Brain microvascular endothelial cell (primary cell): ENCODE measurements at regions not wholly inside any gene's neighbourhood (a gene's known extent, or its start where the extent isn't known, plus 50 kb on each side); places are given as distances from the start of the nearest gene placed in this dataset.

Experiments used
- DNase-seq: peaks from one replicate; pipeline ENCODE4 v3.0.0-alpha.2; 2020
- H3K27ac ChIP-seq: fragments of 250-450 bp; sonication (Bioruptor Pico); 2 replicates; pipeline ENCODE4 v1.5.1; 2020; ENCODE audit warnings: mild to moderate bottlenecking, moderate library complexity
- H3K27me3 ChIP-seq: fragments of 250-450 bp; sonication (Bioruptor Pico); replicated peaks from 2 replicates; pipeline ENCODE4 v1.5.1; 2020; ENCODE audit warnings: mild to moderate bottlenecking
- H3K36me3 ChIP-seq: fragments of 250-450 bp; sonication (Bioruptor Pico); replicated peaks from 2 replicates; pipeline ENCODE4 v1.5.1; 2020; ENCODE audit warnings: mild to moderate bottlenecking
- H3K4me3 ChIP-seq: 2 replicates; pipeline ENCODE4 v1.5.1; 2011; ENCODE audit warnings: low read depth, mild to moderate bottlenecking, control low read depth, low read length, moderate library complexity
- in situ Hi-C: cut with HindIII; loops from 2 replicates; pipeline ENCODE4 v1.10.0; 2017; ENCODE audit warnings: low sequenced_read_pairs, low pct_ligation_motif_present
- TF ChIP-seq, protein P1 (sequence below): IDR thresholded peaks from 2 replicates; pipeline ENCODE4 v1.5.1; 2011; ENCODE audit warnings: low read depth, mild to moderate bottlenecking, moderate library complexity, low read length, control low read depth, inconsistent platforms; ENCODE audit errors: missing control alignments

DNA sequence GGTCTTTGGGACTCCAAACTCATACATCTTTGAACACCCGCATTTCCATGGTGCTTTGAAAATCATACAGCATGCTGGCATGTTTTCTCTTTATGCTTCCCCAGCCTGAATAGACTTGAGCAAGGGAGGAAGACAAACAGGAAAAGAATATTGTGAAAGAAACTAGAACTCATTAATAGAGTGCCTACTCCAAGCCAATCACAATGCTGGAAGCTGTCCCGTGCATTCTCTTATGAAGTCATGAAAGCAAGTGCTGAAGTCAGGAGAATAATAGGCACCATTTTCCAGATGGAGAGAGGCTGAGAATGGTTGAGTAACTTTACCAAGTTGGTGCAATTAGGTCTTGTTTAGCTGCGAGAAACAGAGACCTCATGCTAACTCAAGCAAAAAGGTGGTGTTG, 102.5 kb upstream of the PTPRT start:
- no peak for DNase-seq
- Histone ChIP-seq H3K27ac (no peak overlapping the region), H3K4me3 (no peak overlapping the region), H3K36me3 (no peaks in the 10 kb centered on the region), H3K27me3 (no peaks in the 10 kb centered on the region)
- in situ Hi-C loops = no loop called here
- TF ChIP-seq, protein P1, sequence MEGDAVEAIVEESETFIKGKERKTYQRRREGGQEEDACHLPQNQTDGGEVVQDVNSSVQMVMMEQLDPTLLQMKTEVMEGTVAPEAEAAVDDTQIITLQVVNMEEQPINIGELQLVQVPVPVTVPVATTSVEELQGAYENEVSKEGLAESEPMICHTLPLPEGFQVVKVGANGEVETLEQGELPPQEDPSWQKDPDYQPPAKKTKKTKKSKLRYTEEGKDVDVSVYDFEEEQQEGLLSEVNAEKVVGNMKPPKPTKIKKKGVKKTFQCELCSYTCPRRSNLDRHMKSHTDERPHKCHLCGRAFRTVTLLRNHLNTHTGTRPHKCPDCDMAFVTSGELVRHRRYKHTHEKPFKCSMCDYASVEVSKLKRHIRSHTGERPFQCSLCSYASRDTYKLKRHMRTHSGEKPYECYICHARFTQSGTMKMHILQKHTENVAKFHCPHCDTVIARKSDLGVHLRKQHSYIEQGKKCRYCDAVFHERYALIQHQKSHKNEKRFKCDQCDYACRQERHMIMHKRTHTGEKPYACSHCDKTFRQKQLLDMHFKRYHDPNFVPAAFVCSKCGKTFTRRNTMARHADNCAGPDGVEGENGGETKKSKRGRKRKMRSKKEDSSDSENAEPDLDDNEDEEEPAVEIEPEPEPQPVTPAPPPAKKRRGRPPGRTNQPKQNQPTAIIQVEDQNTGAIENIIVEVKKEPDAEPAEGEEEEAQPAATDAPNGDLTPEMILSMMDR = no peak

DNA sequence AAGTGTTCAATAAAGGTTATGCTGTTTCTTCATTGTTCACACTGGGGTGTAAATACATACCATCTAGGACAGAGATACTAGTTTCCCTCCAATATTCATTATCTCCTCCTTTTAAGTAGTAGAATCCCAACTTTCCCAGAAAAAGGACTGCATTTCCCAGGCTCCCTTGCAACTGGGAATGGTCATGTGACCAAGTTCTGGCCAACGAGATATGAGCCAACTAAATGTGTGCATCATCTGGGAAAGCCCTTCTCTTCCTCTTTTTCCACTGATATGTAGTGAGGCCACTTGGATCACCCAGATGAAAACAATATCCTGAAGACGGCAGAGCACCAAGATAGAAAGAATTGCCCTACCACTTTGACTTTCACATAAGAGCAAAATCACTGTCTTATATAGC, 97.9 kb upstream of the PTPRT start:
- H3K36me3 ChIP-seq = no peaks in the 10 kb centered on the region
- no peaks in the 10 kb centered on the region for H3K27me3 ChIP-seq
- no peak overlapping the region for H3K27ac ChIP-seq
- no peak for DNase-seq
- H3K4me3 ChIP-seq = no peak overlapping the region
- TF ChIP-seq, protein P1 = no peak
- in situ Hi-C loops = no loop called here

DNA sequence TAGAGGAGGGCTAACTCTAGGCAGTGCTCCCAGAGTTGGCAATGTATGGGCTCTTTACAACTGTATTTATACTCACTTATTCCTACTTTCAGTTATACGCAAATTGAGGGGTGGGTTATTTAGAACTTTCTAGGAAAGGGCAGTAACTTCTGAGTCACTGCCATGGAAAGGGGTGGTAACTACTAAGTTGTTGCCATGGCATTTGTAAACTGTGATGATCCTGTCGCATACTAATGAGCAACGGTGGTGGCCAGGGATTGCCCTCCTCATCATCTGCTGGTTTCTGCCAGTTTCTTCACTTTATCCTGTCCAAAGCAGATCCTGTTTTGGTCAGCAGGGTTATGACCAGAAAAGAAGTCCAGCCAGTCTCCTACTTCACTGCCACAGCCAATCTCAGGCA, 95.5 kb upstream of the PTPRT start:
- no peak for DNase-seq
- in situ Hi-C loops = no loop called here
- Histone ChIP-seq H3K27me3 (no peaks in the 10 kb centered on the region), H3K36me3 (no peaks in the 10 kb centered on the region), H3K27ac (no peak overlapping the region), H3K4me3 (no peak overlapping the region)
- TF ChIP-seq, protein P1 = no peak

DNA sequence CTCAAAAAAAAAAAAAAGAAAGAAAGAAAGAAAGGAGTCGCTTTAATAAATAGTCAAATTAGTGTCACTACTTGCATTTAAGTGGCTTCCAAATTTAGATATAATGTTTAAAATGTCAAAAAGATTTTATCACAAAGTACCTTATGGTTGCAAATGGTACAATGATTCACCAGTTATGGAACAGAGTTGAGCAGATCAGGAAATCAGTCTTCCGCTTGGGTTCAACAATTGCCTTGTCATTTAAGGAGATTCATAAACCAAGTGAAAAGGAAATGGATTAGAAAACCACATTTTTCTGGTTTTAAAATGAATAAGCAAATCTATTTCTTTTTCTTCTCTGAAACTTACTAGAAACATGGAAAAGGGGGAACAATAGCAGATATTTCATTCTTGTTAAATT, 94.8 kb upstream of the PTPRT start:
- DNase-seq = no peak
- no peak overlapping the region for H3K27ac ChIP-seq
- H3K27me3 ChIP-seq = no peaks in the 10 kb centered on the region
- in situ Hi-C loops = no loop called here
- no peaks in the 10 kb centered on the region for H3K36me3 ChIP-seq
- H3K4me3 ChIP-seq = no peak overlapping the region
- TF ChIP-seq, protein P1 = no peak

DNA sequence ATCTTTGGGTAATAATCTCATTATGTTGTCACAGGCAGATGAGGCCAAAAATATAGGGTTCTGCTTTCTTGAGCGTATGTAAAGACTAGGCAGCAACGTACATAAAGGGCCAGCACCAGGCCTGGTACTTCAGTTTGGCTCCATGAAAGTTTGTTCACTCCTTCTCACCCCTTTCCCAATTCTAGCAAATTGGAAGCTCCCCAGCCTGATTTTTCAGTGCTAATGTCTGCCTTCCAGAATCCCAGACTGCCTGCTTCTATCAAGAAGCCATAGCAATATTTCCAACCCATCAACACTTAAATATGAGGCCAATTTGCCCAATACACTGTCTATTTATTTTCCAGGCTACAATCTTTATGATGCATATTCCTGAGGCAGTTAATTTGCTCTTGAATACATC, 93.4 kb upstream of the PTPRT start:
- TF ChIP-seq, protein P1 = no peak
- no peak for DNase-seq
- H3K4me3 ChIP-seq = no peak overlapping the region
- in situ Hi-C loops = no loop called here
- H3K27me3 ChIP-seq = no peaks in the 10 kb centered on the region
- no peaks in the 10 kb centered on the region for H3K36me3 ChIP-seq
- H3K27ac ChIP-seq = no peak overlapping the region

DNA sequence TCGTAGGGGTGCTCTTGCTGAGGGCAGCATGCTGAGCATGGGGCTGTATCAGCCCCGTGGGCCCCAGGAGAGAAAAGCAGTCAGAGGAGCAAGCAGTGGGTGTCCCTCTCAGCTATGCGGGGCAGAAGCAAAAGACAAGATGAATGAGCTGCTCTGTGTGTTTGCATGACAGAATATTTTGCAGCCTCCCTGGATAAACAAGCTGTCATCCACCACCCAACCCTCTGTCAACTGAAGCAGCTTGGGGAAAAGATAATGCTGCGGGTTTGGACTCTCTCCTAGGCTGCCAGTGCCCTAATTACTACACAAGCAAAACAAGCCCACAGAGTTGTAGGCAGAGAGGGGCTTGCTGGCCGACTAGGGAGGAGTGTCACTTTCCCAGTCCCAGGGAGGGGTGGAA, 82.3 kb upstream of the PTPRT start:
- TF ChIP-seq, protein P1 = no peak
- Histone ChIP-seq H3K27ac (no peak overlapping the region), H3K36me3 (no peaks in the 10 kb centered on the region), H3K4me3 (no peak overlapping the region), H3K27me3 (no peaks in the 10 kb centered on the region)
- DNase-seq = no peak
- in situ Hi-C loops = no loop called here
